BJ (cell line): ENCODE measurements at regions not wholly inside any gene's neighbourhood (a gene's known extent, or its start where the extent isn't known, plus 50 kb on each side); places are given as distances from the start of the nearest gene placed in this dataset.

Source experiments
- CTCF ChIA-PET: fragments of 350-600 bp; formaldehyde crosslinking; extraction: SDS; loops from one replicate; lab custom pipeline; 2021; ENCODE audit warnings: antibody characterized with exemption, inconsistent platforms; lab: Yijun Ruan, JAX
- POLR2A ChIA-PET: fragments of 300-600 bp; sonication (Branson Sonifier 250); formaldehyde crosslinking; extraction: SDS; loops from one replicate; lab custom pipeline; 2021; ENCODE audit warnings: antibody characterized with exemption; lab: Charles Lee
- DNase-seq: peaks from one replicate; pipeline ENCODE4 v3.0.0-alpha.2; 2011; ENCODE audit warnings: low read depth
- H3K27me3 ChIP-seq: 2 replicates; pipeline ENCODE4 v1.6.0; 2011; ENCODE audit warnings: low read length; ENCODE audit not compliant: control insufficient read depth, insufficient read depth
- H3K36me3 ChIP-seq: 2 replicates; pipeline ENCODE4 v1.5.1; 2011; ENCODE audit warnings: low read length; ENCODE audit not compliant: control insufficient read depth, insufficient read depth
- H3K4me3 ChIP-seq: 2 replicates; pipeline ENCODE4 v1.5.1; 2011; ENCODE audit warnings: low read depth, mild to moderate bottlenecking, control low read depth, low read length
- TF ChIP-seq, protein P1 (sequence below): IDR thresholded peaks from 2 replicates; pipeline ENCODE4 v1.5.1; 2011; ENCODE audit warnings: low read depth, mild to moderate bottlenecking, control low read depth, inconsistent platforms, low read length, moderate library complexity; ENCODE audit not compliant: insufficient read depth

DNA sequence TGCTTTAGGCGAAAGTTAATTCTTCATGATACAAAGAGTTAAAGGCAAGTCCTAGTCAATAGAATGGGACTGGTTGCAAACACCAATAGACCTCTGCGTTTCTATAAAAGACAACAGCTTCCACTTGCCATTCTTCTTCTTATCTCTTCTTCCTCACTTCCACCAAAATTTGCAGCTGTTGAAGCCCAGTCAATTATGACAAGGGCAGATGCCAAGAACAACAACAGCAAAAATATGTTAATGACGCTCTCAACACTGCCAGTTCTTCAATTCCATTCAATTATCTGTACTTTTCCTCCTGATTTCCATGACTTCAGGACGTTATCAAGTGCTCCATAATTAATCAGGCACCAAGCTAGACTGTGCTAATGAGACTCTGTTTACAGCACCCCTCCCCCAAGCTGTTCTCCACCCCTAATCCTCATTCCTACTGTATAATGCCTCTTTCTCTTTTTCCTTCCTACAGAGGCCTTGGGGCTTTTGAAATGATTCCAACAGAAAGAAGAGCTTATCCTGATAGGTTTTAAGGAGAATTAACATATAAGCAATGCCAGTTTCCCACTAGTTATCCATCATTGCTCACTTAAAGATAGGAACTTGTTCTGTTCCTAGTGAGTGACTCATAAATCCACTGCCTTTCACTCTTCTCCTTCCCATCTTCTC lies 1160.5 kb downstream of the IGSF11 start:
- TF ChIP-seq, protein P1, sequence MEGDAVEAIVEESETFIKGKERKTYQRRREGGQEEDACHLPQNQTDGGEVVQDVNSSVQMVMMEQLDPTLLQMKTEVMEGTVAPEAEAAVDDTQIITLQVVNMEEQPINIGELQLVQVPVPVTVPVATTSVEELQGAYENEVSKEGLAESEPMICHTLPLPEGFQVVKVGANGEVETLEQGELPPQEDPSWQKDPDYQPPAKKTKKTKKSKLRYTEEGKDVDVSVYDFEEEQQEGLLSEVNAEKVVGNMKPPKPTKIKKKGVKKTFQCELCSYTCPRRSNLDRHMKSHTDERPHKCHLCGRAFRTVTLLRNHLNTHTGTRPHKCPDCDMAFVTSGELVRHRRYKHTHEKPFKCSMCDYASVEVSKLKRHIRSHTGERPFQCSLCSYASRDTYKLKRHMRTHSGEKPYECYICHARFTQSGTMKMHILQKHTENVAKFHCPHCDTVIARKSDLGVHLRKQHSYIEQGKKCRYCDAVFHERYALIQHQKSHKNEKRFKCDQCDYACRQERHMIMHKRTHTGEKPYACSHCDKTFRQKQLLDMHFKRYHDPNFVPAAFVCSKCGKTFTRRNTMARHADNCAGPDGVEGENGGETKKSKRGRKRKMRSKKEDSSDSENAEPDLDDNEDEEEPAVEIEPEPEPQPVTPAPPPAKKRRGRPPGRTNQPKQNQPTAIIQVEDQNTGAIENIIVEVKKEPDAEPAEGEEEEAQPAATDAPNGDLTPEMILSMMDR, result no peak
- H3K36me3 ChIP-seq, result no peaks in the 10 kb centered on the region
- DNase-seq, result no peak
- ChIA-PET POLR2A (no interaction called here), CTCF (no interaction called here)
- H3K27me3 ChIP-seq, result no peaks in the 10 kb centered on the region
- H3K4me3 ChIP-seq, result no peak overlapping the region

DNA sequence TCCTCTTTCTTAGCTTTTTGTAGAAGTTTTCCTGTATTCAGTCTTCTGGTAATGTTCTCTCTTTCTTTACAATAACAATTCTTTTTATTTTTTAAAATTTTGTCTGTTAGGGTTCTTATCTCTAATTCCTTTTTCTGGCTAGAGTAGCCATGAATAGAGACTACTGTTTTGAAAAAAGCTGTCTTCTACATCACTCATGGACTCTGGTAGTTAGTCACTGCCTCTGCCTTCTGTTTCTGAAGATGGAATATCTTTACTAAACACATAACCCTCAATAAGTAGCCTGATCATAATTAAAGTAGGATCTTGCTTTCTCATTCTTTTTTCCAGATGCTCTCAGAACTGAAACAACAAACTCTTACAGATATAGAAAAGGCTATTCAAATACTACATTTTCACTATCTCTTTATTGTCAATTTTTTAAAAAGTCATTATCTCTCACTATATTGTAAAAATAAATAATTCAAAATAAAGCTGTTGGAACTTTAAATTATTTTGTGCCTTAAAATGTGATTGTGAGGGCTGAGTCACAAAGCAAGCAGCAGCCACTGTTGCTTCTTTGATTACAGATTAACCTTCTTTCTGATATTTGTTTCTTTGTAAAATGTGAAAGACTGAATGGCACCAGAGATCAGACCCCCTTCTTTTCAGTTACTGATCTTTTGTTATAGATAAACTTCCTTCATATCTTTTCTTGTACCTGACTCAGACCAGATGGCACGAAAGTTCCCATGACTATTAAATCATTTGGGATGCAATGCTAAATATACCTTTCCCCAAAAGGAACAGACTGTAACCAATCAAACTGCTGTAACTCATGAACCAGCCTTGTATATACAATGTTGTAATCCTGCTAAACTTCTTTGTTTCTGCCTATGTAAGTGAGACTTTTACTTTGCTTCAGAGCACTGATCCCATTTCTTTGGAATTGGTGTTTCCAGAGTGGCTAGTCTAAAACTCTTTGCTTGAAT lies 1159.5 kb downstream of the IGSF11 start:
- DNase-seq, result no peak
- ChIA-PET CTCF (no interaction called here), POLR2A (no interaction called here)
- H3K4me3 ChIP-seq, result no peak overlapping the region
- TF ChIP-seq, protein P1, result no peak
- H3K27me3 ChIP-seq, result no peaks in the 10 kb centered on the region
- no peaks in the 10 kb centered on the region for H3K36me3 ChIP-seq

DNA sequence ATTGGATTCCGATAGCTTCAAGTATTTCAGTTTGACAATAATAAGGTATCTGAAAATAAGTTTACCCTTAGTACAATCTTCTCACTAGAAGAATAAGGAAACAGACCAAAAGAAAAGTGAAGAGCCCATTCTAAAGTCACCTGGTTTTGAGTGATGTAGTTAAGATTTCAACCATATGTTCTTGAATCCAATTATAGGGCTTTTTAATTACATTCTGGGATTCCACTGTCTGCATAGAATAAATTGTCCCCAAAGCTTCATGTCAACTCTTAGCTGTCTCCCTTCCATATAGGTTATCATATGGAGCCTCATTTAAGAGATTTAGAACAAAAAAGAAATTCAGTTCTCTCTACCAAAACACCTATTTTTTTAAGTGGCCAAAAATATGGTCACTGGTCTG lies 1158.8 kb downstream of the IGSF11 start:
- Histone ChIP-seq H3K36me3 (no peaks in the 10 kb centered on the region), H3K4me3 (no peak overlapping the region), H3K27me3 (no peaks in the 10 kb centered on the region)
- TF ChIP-seq, protein P1, result no peak
- ChIA-PET CTCF (no interaction called here), POLR2A (interaction anchor here (0.6 kb wide), 1 partner anchor 407 kb away, joined by 6 read pairs; no protein-coding TSS in a partner anchor)
- DNase-seq, result no peak

DNA sequence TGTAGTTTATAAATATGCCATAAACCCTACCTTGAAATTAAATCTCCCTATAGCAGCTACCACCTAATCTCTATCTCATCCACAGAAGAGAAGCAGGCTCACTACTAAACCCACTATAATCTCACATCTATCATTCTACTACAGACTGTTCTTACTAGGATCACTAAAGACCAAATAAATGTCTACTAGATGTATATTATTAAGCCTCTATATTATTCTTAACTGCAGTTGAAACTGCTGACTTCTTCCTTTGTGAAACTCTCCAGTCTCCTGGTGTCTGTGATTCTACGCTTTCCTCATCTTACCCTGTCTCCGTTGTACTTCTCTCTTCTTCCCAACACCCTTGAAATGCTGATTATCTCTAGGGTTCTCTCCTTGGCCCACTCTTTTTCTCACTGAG lies 1154.0 kb downstream of the IGSF11 start:
- H3K27me3 ChIP-seq, result no peaks in the 10 kb centered on the region
- no peak overlapping the region for H3K4me3 ChIP-seq
- ChIA-PET POLR2A (no interaction called here), CTCF (interaction anchor here (0.6 kb wide), 1 partner anchor 146 kb away, joined by 3 read pairs; no protein-coding TSS in a partner anchor)
- no peaks in the 10 kb centered on the region for H3K36me3 ChIP-seq
- no peak for DNase-seq
- TF ChIP-seq, protein P1, result no peak

DNA sequence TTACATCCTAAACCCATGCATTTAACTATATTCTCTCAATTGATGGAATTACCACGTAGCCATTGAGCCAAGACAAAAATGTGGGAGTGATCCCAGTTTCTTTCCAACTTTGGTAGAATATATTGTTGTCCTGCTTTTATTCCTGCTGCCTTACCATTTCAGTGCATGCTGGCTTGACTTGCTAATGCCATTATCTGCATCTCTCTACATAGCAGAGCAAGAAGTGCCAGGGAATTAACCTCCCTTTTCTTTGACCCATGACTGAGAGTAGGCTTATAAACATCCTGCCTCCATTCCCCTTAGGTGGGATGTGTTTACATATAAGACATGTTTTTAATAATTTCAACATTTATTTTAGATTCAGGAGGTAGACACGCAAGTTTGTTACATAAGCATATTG lies 1153.4 kb downstream of the IGSF11 start:
- ChIA-PET CTCF (interaction anchor here (0.6 kb wide), 1 partner anchor 146 kb away, joined by 3 read pairs; no protein-coding TSS in a partner anchor), POLR2A (no interaction called here)
- H3K4me3 ChIP-seq, result no peak overlapping the region
- TF ChIP-seq, protein P1, result no peak
- DNase-seq, result no peak
- no peaks in the 10 kb centered on the region for H3K36me3 ChIP-seq
- H3K27me3 ChIP-seq, result no peaks in the 10 kb centered on the region
